Activated naive CD8-positive, alpha-beta T cell treated with anti-CD3 and anti-CD28 coated beads, Interleukin-2, amount 10 ng/mL, durations not matched to agents 7 days and 5 days (primary cell): ENCODE measurements at regions not wholly inside any gene's neighbourhood (a gene's known extent, or its start where the extent isn't known, plus 50 kb on each side); places are given as distances from the start of the nearest gene placed in this dataset.

Source experiments
- ATAC-seq: fragments of 150-1000 bp; cut with Tn5 transposase; one replicate; pipeline ENCODE4 v1.10.0; 2021; ENCODE audit warnings: low read depth, moderate library complexity
- POLR2A ChIA-PET: fragments of 350-600 bp; sonication (Branson Sonifier 250); formaldehyde crosslinking; loops from one replicate; lab custom pipeline; 2021; ENCODE audit warnings: antibody characterized with exemption; lab: Charles Lee
- DNase-seq: peaks from one replicate; pipeline ENCODE4 v3.0.0; 2021
- H3K27ac Mint-ChIP-seq: one replicate; pipeline ENCODE4 v1.8.0; 2022; ENCODE audit warnings: mild to moderate bottlenecking, mixed read lengths
- H3K27me3 Mint-ChIP-seq: one replicate; pipeline ENCODE4 v1.8.0; 2022; ENCODE audit warnings: mild to moderate bottlenecking, moderate library complexity, mixed read lengths
- H3K36me3 Mint-ChIP-seq: one replicate; pipeline ENCODE4 v1.8.0; 2021; ENCODE audit warnings: mild to moderate bottlenecking, mixed read lengths
- H3K4me1 Mint-ChIP-seq: one replicate; pipeline ENCODE4 v1.8.0; 2021; ENCODE audit warnings: mixed read lengths
- H3K4me3 Mint-ChIP-seq: one replicate; pipeline ENCODE4 v1.8.0; 2022; ENCODE audit warnings: mild to moderate bottlenecking, moderate library complexity, mixed read lengths
- H3K9me3 Mint-ChIP-seq: one replicate; pipeline ENCODE4 v1.8.0; 2021; ENCODE audit warnings: mixed read lengths

- H3K27ac Mint-ChIP-seq: no peak overlapping the region
- DNase-seq (no peak), ATAC-seq (no peak)
- H3K9me3 Mint-ChIP-seq: peaks cover 6% of the 10 kb centered on the region
- H3K4me3 Mint-ChIP-seq: no peak overlapping the region
- H3K27me3 Mint-ChIP-seq: no peaks in the 10 kb centered on the region
- no peaks in the 10 kb centered on the region for H3K4me1 Mint-ChIP-seq
- POLR2A ChIA-PET: no interaction called here
- no peaks in the 10 kb centered on the region for H3K36me3 Mint-ChIP-seq
These were observed 457.8 kb upstream of the ROBO2 start for GRCh38 chr3:76582098-76582497.

- no peaks in the 10 kb centered on the region for H3K36me3 Mint-ChIP-seq
- H3K27ac Mint-ChIP-seq: no peak overlapping the region
- no peak overlapping the region for H3K4me3 Mint-ChIP-seq
- ATAC-seq (no peak), DNase-seq (no peak)
- POLR2A ChIA-PET: no interaction called here
- H3K9me3 Mint-ChIP-seq: peaks cover 6% of the 10 kb centered on the region
- H3K27me3 Mint-ChIP-seq: no peaks in the 10 kb centered on the region
- no peaks in the 10 kb centered on the region for H3K4me1 Mint-ChIP-seq
These were observed 457.1 kb upstream of the ROBO2 start for GRCh38 chr3:76582632-76583378.

- H3K9me3 Mint-ChIP-seq: peaks cover 2% of the 10 kb centered on the region
- POLR2A ChIA-PET: no interaction called here
- no peaks in the 10 kb centered on the region for H3K4me1 Mint-ChIP-seq
- H3K4me3 Mint-ChIP-seq: no peak overlapping the region
- H3K27ac Mint-ChIP-seq: no peak overlapping the region
- DNase-seq (no peak), ATAC-seq (no peak)
- H3K36me3 Mint-ChIP-seq: no peaks in the 10 kb centered on the region
- no peaks in the 10 kb centered on the region for H3K27me3 Mint-ChIP-seq
These were observed 454.0 kb upstream of the ROBO2 start for GRCh38 chr3:76585794-76586392.

- Mint-ChIP-seq H3K4me1 (no peaks in the 10 kb centered on the region), H3K27ac (no peak overlapping the region), H3K4me3 (no peak overlapping the region), H3K27me3 (no peaks in the 10 kb centered on the region), H3K36me3 (no peaks in the 10 kb centered on the region), H3K9me3 (peaks cover 2% of the 10 kb centered on the region)
- DNase-seq (no peak), ATAC-seq (no peak)
- POLR2A ChIA-PET: no interaction called here
These were observed 453.4 kb upstream of the ROBO2 start for GRCh38 chr3:76586471-76586870.

- no peaks in the 10 kb centered on the region for H3K36me3 Mint-ChIP-seq
- H3K27me3 Mint-ChIP-seq: no peaks in the 10 kb centered on the region
- no peaks in the 10 kb centered on the region for H3K4me1 Mint-ChIP-seq
- no peak overlapping the region for H3K27ac Mint-ChIP-seq
- no peak for ATAC-seq
- POLR2A ChIA-PET: no interaction called here
- H3K9me3 Mint-ChIP-seq: no peaks in the 10 kb centered on the region
- DNase-seq: no peak
- no peak overlapping the region for H3K4me3 Mint-ChIP-seq
These were observed 429.7 kb upstream of the ROBO2 start for GRCh38 chr3:76610150-76610549.

GRCh38 chr3:76615719-76616118 is 424.2 kb upstream of the ROBO2 start:
- Mint-ChIP-seq H3K27me3 (no peaks in the 10 kb centered on the region), H3K4me1 (no peaks in the 10 kb centered on the region), H3K4me3 (no peak overlapping the region), H3K27ac (no peak overlapping the region), H3K36me3 (no peaks in the 10 kb centered on the region), H3K9me3 (no peaks in the 10 kb centered on the region)
- DNase-seq (no peak), ATAC-seq (no peak)
- POLR2A ChIA-PET: no interaction called here

GRCh38 chr3:76624164-76624563 is 415.7 kb upstream of the ROBO2 start:
- H3K27me3 Mint-ChIP-seq: no peaks in the 10 kb centered on the region
- peaks cover 6% of the 10 kb centered on the region for H3K9me3 Mint-ChIP-seq
- H3K4me1 Mint-ChIP-seq: no peaks in the 10 kb centered on the region
- POLR2A ChIA-PET: no interaction called here
- no peak overlapping the region for H3K27ac Mint-ChIP-seq
- no peak overlapping the region for H3K4me3 Mint-ChIP-seq
- ATAC-seq (no peak), DNase-seq (no peak)
- no peaks in the 10 kb centered on the region for H3K36me3 Mint-ChIP-seq

GRCh38 chr3:76627236-76627635 is 412.7 kb upstream of the ROBO2 start:
- Mint-ChIP-seq H3K9me3 (peaks cover 3% of the 10 kb centered on the region), H3K27me3 (no peaks in the 10 kb centered on the region), H3K4me1 (no peaks in the 10 kb centered on the region), H3K4me3 (no peak overlapping the region), H3K36me3 (no peaks in the 10 kb centered on the region), H3K27ac (no peak overlapping the region)
- DNase-seq (no peak), ATAC-seq (no peak)
- POLR2A ChIA-PET: no interaction called here

- Mint-ChIP-seq H3K27ac (no peak overlapping the region), H3K4me3 (no peak overlapping the region), H3K27me3 (no peaks in the 10 kb centered on the region), H3K36me3 (no peaks in the 10 kb centered on the region), H3K9me3 (peaks cover 2% of the 10 kb centered on the region), H3K4me1 (no peaks in the 10 kb centered on the region)
- POLR2A ChIA-PET: no interaction called here
- DNase-seq (no peak), ATAC-seq (no peak)
These were observed 408.6 kb upstream of the ROBO2 start for GRCh38 chr3:76631251-76631650.

- Mint-ChIP-seq H3K9me3 (peaks cover 3% of the 10 kb centered on the region), H3K27me3 (no peaks in the 10 kb centered on the region), H3K4me1 (no peaks in the 10 kb centered on the region), H3K4me3 (no peak overlapping the region), H3K27ac (no peak overlapping the region), H3K36me3 (no peaks in the 10 kb centered on the region)
- DNase-seq: no peak
- POLR2A ChIA-PET: no interaction called here
- no peak for ATAC-seq
These were observed 401.9 kb upstream of the ROBO2 start for GRCh38 chr3:76638006-76638405.

- POLR2A ChIA-PET: no interaction called here
- H3K4me3 Mint-ChIP-seq: no peak overlapping the region
- no peaks in the 10 kb centered on the region for H3K27me3 Mint-ChIP-seq
- no peak overlapping the region for H3K27ac Mint-ChIP-seq
- H3K36me3 Mint-ChIP-seq: no peaks in the 10 kb centered on the region
- H3K4me1 Mint-ChIP-seq: no peaks in the 10 kb centered on the region
- ATAC-seq (no peak), DNase-seq (no peak)
- peaks cover 2% of the 10 kb centered on the region for H3K9me3 Mint-ChIP-seq
These were observed 396.1 kb upstream of the ROBO2 start for GRCh38 chr3:76643623-76644304.

- no peaks in the 10 kb centered on the region for H3K4me1 Mint-ChIP-seq
- POLR2A ChIA-PET: no interaction called here
- ATAC-seq: no peak
- H3K4me3 Mint-ChIP-seq: no peak overlapping the region
- no peaks in the 10 kb centered on the region for H3K36me3 Mint-ChIP-seq
- no peak for DNase-seq
- H3K9me3 Mint-ChIP-seq: peaks cover 2% of the 10 kb centered on the region
- no peak overlapping the region for H3K27ac Mint-ChIP-seq
- no peaks in the 10 kb centered on the region for H3K27me3 Mint-ChIP-seq
These were observed 395.6 kb upstream of the ROBO2 start for GRCh38 chr3:76644305-76644675.

GRCh38 chr3:76645724-76646123 is 394.2 kb upstream of the ROBO2 start:
- DNase-seq (no peak), ATAC-seq (no peak)
- Mint-ChIP-seq H3K9me3 (peaks cover 2% of the 10 kb centered on the region), H3K4me3 (no peak overlapping the region), H3K4me1 (no peaks in the 10 kb centered on the region), H3K36me3 (no peaks in the 10 kb centered on the region), H3K27ac (no peak overlapping the region), H3K27me3 (no peaks in the 10 kb centered on the region)
- POLR2A ChIA-PET: no interaction called here

GRCh38 chr3:76646921-76647562 is 392.9 kb upstream of the ROBO2 start:
- H3K4me1 Mint-ChIP-seq: no peaks in the 10 kb centered on the region
- H3K36me3 Mint-ChIP-seq: no peaks in the 10 kb centered on the region
- POLR2A ChIA-PET: no interaction called here
- H3K9me3 Mint-ChIP-seq: peaks cover 2% of the 10 kb centered on the region
- no peak overlapping the region for H3K27ac Mint-ChIP-seq
- ATAC-seq (no peak), DNase-seq (no peak)
- H3K4me3 Mint-ChIP-seq: no peak overlapping the region
- no peaks in the 10 kb centered on the region for H3K27me3 Mint-ChIP-seq
